BLaER1 treated with 17β-estradiol and CSF1 and Interleukin-3, amounts not matched to agents 10 nM and 100 nM (cell line): ENCODE measurements at regions not wholly inside any gene's neighbourhood (a gene's known extent, or its start where the extent isn't known, plus 50 kb on each side); places are given as distances from the start of the nearest gene placed in this dataset.

Source experiments
- H3K27ac ChIP-seq, 11 experiments: shearing (Covaris generic); formaldehyde crosslinking; 2 replicates each; pipeline ENCODE4 v1.8.1; 2022
- H3K27me3 ChIP-seq, 11 experiments: shearing (Covaris generic); formaldehyde crosslinking; 2 replicates each; pipeline ENCODE4 v1.8.1; 2022
- H3K36me3 ChIP-seq, 11 experiments: shearing (Covaris generic); formaldehyde crosslinking; 2 replicates each; pipeline ENCODE4 v1.8.1; 2022
- H3K4me1 ChIP-seq, 10 experiments: shearing (Covaris generic); formaldehyde crosslinking; 2 replicates each; pipeline ENCODE4 v1.8.1; 2022
- H3K4me2 ChIP-seq, 11 experiments: shearing (Covaris generic); formaldehyde crosslinking; 2 replicates each; pipeline ENCODE4 v1.8.1; 2022
- H3K4me3 ChIP-seq, 10 experiments: shearing (Covaris generic); formaldehyde crosslinking; 2 replicates each; pipeline ENCODE4 v1.8.1; 2022
- H3K9ac ChIP-seq, 11 experiments: shearing (Covaris generic); formaldehyde crosslinking; 2 replicates each; pipeline ENCODE4 v1.8.1; 2022
- H3K9me3 ChIP-seq, 11 experiments: shearing (Covaris generic); formaldehyde crosslinking; replicated peaks in 1 of 11; 2 replicates each; pipeline ENCODE4 v1.8.1; 2022
- H4K20me1 ChIP-seq, 11 experiments: shearing (Covaris generic); formaldehyde crosslinking; 2 replicates each; pipeline ENCODE4 v1.8.1; 2022
- Cebpa-rat ChIP-seq, 11 experiments: shearing (Covaris generic); IDR thresholded peaks; 2 replicates each; pipeline ENCODE4 v1.8.1; 2022

- Histone ChIP-seq H3K4me1 (peaks cover 9 to 82% (median 69%) of the 10 kb centered on the region in 10 experiments), H3K36me3 (no peaks in the 10 kb centered on the region), H3K9me3 (no peaks in the 10 kb centered on the region)
Measured at GRCh38 chr1:53378061-53378460, 50.2 kb upstream of the LRP8 start.

DNA sequence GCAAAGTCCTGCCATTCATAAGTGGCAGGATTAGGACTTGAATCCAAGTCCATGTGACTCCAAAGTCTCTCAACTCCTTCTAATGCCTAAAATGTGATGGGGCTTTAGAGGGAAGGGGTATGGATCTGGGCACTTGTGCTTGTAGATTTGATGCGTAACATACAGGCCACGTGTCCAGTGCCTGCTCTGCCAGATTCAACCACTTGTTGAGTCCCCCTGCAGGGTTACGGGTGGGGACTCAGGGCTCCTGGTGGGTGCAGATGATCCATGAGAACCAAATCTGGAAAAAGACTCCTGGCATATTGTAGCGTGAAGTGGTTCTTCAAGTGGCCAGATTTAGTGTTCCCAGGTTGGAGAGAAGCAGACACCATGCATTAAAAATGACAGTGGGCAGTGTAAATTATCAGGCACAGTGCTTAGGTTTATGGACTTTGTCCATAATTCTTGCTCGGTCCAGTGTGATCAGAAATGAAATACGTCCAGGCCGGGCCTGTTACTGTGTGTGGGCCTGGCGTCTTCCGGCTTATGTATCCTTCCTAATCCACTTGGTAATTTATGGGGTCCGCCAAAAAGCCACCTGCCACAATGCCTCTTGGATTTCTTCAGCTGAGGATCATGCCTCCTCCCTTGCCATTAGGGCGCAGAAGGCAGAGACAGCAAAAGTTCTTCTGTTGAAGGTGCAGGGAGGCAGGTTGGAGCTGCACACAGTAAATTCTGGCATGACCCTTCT, 51.2 kb upstream of the LRP8 start:
- TF ChIP-seq Cebpa-rat (IDR thresholded peaks at IDR 0.05) = no peak
- Histone ChIP-seq H3K4me3 (no peak overlapping the region), H3K4me2 (no peak overlapping the region), H3K9me3 (no peaks in the 10 kb centered on the region), H3K9ac (no peak overlapping the region), H3K4me1 (peaks cover 9 to 82% (median 75%) of the 10 kb centered on the region in 10 experiments), H3K27me3 (peaks cover 0 to 3% (median 0%) of the 10 kb centered on the region in 11 experiments; a peak in 1 of 22 replicates), H3K27ac (no peak overlapping the region), H3K36me3 (no peaks in the 10 kb centered on the region), H4K20me1 (no peaks in the 10 kb centered on the region)

More at GRCh38 chr1:53378061-53378460, 50.2 kb upstream of the LRP8 start:
- no peak for TF ChIP-seq Cebpa-rat (IDR thresholded peaks at IDR 0.05)
- no peak overlapping the region for H3K4me2 ChIP-seq
- H3K9ac ChIP-seq = no peak overlapping the region
- H4K20me1 ChIP-seq = no peaks in the 10 kb centered on the region
- no peak overlapping the region for H3K4me3 ChIP-seq
- H3K27me3 ChIP-seq = peaks cover 0 to 2% (median 0%) of the 10 kb centered on the region in 11 experiments; a peak in 1 of 22 replicates
- H3K27ac ChIP-seq = no peak overlapping the region

GRCh38 chr1:53379662-53380002, 51.8 kb upstream of the LRP8 start:
- Histone ChIP-seq H3K36me3 (no peaks in the 10 kb centered on the region), H3K27me3 (peaks cover 0 to 3% (median 0%) of the 10 kb centered on the region in 11 experiments; a peak in 1 of 22 replicates), H3K4me3 (no peak overlapping the region), H3K9ac (no peak overlapping the region), H3K4me2 (0 out of 22 replicates have a peak overlapping the region, but pooled peaks of 3 of the 11 experiments have one; percentile 57 to 84 (median 80)), H3K9me3 (no peaks in the 10 kb centered on the region), H3K4me1 (peaks cover 9 to 82% (median 72%) of the 10 kb centered on the region in 10 experiments), H4K20me1 (no peaks in the 10 kb centered on the region), H3K27ac (no peak overlapping the region)
- no peak for TF ChIP-seq Cebpa-rat (IDR thresholded peaks at IDR 0.05)

DNA sequence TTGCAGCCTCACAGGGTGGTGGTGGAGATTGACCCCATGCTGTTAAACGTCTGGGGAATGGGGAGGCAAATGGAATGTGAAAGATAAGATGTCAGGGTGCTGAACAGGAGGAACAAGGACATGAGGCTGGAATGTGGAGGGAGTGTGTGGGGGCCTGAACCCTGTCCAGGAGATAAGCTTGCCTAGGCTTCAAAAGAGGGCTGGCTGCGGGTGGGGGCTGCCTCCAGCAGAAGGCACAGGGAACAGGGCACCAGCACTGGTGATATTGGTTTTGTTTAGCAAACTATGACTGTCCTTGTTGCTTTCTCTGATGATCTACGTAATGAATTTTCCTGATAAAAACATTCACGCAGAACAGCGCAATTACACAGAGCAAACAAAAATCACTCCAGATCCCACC, 52.4 kb upstream of the LRP8 start:
- no peaks in the 10 kb centered on the region for H4K20me1 ChIP-seq
- no peaks in the 10 kb centered on the region for H3K36me3 ChIP-seq
- peaks cover 9 to 82% (median 68%) of the 10 kb centered on the region in 10 experiments for H3K4me1 ChIP-seq
- peaks cover 0 to 3% (median 0%) of the 10 kb centered on the region in 11 experiments; a peak in 1 of 22 replicates for H3K27me3 ChIP-seq
- H3K4me3 ChIP-seq = no peak overlapping the region
- no peak for TF ChIP-seq Cebpa-rat (IDR thresholded peaks at IDR 0.05)
- no peak overlapping the region for H3K9ac ChIP-seq
- no peak overlapping the region for H3K27ac ChIP-seq
- no peaks in the 10 kb centered on the region for H3K9me3 ChIP-seq
- peak overlapping the region in 7 of 11 experiments; percentile 15 to 84 (median 74); a peak in 13 of 22 replicates for H3K4me2 ChIP-seq

DNA sequence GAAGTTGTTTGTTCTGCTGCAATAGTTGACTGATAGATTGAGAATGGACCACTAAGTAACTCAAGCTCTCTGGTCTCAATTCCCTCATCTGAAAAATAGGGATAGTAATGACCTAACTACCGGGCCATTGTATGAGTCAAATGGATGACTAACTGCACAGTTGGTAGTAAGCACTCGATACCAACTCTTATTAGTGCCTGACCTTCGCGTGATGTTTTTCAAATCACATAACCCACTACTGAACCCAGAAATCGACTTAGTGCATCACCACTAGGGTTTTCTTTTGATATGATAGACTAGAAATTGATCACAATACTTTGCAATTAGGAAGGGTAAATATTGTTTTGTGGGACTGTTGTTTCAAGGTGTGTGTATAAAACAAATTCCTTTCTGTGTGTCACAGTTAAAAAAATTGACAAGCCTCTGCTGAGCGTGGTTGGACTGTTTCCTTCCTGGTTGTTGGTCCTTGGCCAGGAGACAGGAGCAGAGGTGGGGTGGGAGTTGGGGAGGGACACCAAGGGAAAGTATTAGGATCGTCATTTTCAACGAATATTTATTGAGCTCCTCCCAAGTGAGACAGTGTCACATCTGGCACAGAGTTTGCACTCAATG, 54.0 kb upstream of the LRP8 start:
- Histone ChIP-seq H3K4me2 (peak overlapping the region in 9 of 11 experiments; percentile 27 to 87 (median 77); a peak in 14 of 22 replicates), H4K20me1 (no peaks in the 10 kb centered on the region), H3K9me3 (peaks cover under 1 to 6% (median 5%) of the 10 kb centered on the region in 11 experiments; a peak in 14 of 22 replicates), H3K27ac (no peak overlapping the region), H3K36me3 (no peaks in the 10 kb centered on the region), H3K27me3 (peaks cover 0 to 3% (median 0%) of the 10 kb centered on the region in 11 experiments; a peak in 1 of 22 replicates), H3K9ac (no peak overlapping the region), H3K4me3 (no peak overlapping the region), H3K4me1 (peaks cover 0 to 79% (median 63%) of the 10 kb centered on the region in 10 experiments; a peak in 16 of 20 replicates)
- TF ChIP-seq Cebpa-rat (IDR thresholded peaks at IDR 0.05) = no peak

DNA sequence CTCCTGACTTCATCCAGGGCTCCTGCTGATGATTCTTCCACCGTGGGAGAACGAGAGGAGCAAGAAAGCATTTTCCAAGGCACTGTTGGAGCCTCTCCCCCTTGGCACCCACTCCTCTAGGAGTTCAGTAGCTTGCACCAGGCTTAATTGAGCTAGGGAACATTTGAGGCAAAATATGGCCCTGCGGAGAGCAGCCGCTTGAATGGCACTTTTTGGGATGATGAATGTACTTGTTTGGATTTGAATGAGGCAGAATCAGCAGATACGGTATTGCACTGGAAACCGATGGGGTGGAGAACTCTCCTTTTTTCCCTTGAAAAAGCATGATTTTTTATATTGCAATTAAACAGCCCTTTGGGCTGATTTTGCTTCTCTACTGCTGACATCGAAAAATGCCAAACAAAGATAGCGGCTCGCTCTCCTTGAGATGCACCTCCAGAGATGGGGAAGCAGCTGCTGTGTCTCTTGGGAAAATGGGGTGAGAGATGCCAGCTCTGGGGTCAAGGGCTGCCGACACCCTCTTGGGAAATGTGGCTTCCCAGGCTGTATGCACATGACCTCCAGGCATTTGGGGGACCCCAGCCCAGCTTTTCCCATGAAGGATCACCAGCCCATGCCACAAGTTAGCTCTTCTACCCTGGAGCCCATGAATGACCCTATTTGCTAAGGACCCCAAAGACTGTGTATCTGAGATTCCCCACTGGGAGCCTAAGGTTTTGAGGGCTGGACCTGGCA, 55.4 kb upstream of the LRP8 start:
- Histone ChIP-seq H3K4me2 (peak overlapping the region in 9 of 11 experiments; percentile 27 to 87 (median 77); a peak in 18 of 22 replicates), H3K4me3 (no peak overlapping the region), H3K9ac (no peak overlapping the region; a peak in 1 of 22 replicates), H3K27ac (no peak overlapping the region), H3K27me3 (peaks cover 0 to 3% (median 0%) of the 10 kb centered on the region in 11 experiments; a peak in 1 of 22 replicates), H3K9me3 (peaks cover 7 to 19% (median 11%) of the 10 kb centered on the region in 11 experiments; a peak in 15 of 22 replicates), H4K20me1 (no peaks in the 10 kb centered on the region), H3K36me3 (no peaks in the 10 kb centered on the region), H3K4me1 (peaks cover 0 to 71% (median 56%) of the 10 kb centered on the region in 10 experiments; a peak in 16 of 20 replicates)
- TF ChIP-seq Cebpa-rat (IDR thresholded peaks at IDR 0.05) = no peak

DNA sequence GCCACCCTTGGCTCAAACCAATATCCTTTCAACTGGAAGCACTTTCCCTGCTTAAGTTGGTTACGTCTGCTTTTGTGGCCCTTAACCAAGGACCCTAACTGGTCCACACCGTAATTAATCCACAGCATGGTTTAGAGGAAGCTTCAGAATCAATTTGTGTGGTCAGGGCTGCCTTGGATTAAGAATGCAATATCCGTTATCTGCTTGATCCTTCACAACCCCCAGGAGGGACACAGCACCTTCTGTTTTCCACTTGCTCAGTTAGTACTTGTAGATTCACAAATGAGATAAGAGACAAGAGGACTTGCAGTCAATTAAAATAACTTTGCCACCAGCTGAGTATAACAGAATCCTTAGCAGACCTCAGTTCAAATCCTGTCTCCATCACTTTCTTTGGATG, 56.9 kb upstream of the LRP8 start:
- Histone ChIP-seq H3K36me3 (no peaks in the 10 kb centered on the region), H3K4me1 (peaks cover 5 to 78% (median 65%) of the 10 kb centered on the region in 10 experiments), H3K4me2 (peak overlapping the region in 5 of 11 experiments; percentile 33 to 87 (median 80); a peak in 11 of 22 replicates), H3K27me3 (peaks cover 0 to 3% (median 0%) of the 10 kb centered on the region in 11 experiments; a peak in 1 of 22 replicates), H4K20me1 (no peaks in the 10 kb centered on the region), H3K4me3 (no peak overlapping the region), H3K9ac (no peak overlapping the region), H3K27ac (no peak overlapping the region), H3K9me3 (peaks cover 7 to 21% (median 11%) of the 10 kb centered on the region in 11 experiments; a peak in 15 of 22 replicates)
- no peak for TF ChIP-seq Cebpa-rat (IDR thresholded peaks at IDR 0.05)

GRCh38 chr1:53385276-53386225, 57.7 kb upstream of the LRP8 start:
- Histone ChIP-seq H4K20me1 (no peaks in the 10 kb centered on the region), H3K4me3 (no peak overlapping the region), H3K4me1 (peaks cover 13 to 78% (median 67%) of the 10 kb centered on the region in 10 experiments), H3K36me3 (no peaks in the 10 kb centered on the region), H3K4me2 (peak overlapping the region in 8 of 11 experiments; percentile 0 to 87 (median 22); a peak in 12 of 22 replicates), H3K9me3 (peaks cover 7 to 21% (median 11%) of the 10 kb centered on the region in 11 experiments; a peak in 15 of 22 replicates), H3K9ac (no peak overlapping the region), H3K27ac (no peak overlapping the region), H3K27me3 (peaks cover 0 to 3% (median 0%) of the 10 kb centered on the region in 11 experiments; a peak in 1 of 22 replicates)
- no peak for TF ChIP-seq Cebpa-rat (IDR thresholded peaks at IDR 0.05)
